GM21390 (cell line): ENCODE measurements at regions not wholly inside any gene's neighbourhood (a gene's known extent, or its start where the extent isn't known, plus 50 kb on each side); places are given as distances from the start of the nearest gene placed in this dataset.

ENCODE experiments used
- ATAC-seq: cut with Tn5 transposase; IDR thresholded peaks from one replicate; pipeline ENCODE4 v1.9.1; 2021; ENCODE audit not compliant: unreplicated experiment

DNA sequence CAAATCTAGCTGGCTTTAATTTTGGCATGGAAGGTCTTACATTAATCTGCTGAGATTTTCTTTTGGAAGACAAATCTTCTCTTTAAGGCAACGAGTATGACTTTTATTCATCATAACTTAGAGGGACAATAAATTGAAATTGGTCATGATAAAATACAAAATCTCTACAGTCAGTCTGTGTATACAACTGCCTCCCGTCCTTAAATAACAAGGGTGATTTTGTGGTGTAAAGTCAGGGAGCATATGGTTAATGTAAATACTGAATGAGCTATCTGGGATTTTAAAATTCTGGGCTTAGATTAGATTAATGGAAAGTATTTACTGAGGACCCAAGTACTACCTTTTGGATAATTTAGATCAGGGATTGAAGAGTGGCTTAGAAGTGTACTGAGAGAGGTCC, 328.4 kb upstream of the HAND2 start:
- no peak for ATAC-seq

DNA sequence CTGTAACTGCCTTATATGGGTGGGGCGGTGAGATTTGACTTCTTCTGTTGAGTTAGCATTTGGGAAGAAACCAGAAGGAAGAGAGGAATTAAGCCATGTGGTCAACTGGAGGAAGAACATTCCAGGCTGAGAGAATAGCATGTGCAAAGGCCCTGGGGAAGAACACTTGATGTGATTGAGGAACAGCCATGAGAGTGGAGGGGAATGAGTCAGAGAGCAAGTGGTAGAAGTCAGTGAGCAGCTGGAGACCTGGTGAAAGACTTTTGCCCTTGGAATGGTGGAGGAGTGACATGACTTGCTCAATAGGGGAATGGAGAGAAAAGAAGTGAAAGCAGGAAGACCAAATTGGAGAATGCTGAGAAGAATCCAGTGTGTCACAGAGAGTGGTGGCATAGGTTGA, 327.8 kb upstream of the HAND2 start:
- ATAC-seq = no peak

DNA sequence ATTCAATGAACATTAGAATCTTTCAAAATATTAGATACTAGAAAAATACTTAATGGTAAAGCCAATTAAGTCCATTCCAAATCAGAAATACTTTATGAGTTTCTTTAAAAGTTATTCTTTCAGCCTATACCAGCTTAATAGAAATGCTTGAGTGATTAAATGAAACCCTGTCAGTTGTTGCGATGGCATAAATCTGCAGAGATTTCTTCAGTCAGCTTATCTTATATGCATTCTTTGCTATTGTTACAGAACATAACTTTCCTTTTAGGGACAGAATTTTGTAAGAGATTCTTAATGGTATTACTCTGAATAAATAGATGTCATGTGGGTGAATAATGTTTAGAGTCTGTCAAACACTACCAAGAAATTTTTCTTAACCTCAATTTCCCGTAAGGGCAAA, 325.0 kb upstream of the HAND2 start:
- no peak for ATAC-seq

DNA sequence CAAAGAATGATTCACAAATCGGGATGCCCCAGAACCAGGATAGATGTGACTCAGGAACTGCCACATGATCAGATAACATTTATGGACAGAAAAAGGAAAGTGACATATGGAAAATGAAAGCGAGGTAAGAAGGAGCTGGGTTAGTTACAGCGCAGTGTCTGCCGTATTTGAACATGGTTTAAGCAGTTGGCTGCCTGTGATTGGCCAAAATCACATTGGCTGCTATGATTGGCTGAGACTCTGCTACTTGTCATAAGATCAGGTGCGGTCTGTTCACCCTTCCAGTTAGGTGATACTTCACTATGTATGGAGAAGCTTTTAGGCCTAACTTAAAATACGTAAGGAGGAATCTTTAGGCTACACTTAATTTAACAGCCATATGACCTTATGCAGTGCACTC, 322.7 kb upstream of the HAND2 start:
- no peak for ATAC-seq

DNA sequence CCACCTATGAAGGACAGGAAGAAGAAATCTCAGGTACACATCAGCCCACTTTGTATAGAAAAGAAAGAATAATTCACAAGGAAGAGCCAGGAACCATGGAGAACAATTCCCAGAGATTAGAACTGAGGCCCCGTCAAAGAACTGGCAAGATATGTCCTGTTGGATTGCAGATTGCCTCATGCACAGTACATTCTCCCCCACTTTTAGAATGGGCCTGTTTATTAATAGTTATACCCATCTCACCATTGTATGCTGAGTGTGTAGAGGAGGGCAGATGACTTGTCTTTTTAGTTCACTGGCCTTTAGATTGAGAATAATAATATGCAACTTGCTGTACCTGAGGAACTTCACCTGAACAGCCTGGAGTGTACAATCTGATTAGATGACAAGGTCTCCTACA, 315.6 kb upstream of the HAND2 start:
- ATAC-seq = no peak

DNA sequence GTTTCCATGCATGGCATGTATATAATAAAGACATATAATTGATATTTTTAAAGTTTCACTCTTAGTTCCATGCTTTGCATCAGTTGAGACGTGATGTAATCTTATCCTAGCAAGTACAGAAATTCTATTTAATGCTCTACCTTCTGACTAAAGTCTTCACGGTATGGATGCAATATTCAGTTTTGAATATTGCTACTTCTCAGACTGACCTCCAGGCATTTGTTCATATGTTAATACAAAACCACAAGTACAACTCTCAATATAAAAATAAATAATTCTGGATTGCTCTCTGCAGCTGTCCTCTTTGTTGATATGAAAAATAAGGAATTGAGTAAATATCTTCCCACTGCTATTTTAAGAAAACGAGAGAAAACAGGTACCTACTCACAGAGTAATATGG, 309.8 kb upstream of the HAND2 start:
- no peak for ATAC-seq

DNA sequence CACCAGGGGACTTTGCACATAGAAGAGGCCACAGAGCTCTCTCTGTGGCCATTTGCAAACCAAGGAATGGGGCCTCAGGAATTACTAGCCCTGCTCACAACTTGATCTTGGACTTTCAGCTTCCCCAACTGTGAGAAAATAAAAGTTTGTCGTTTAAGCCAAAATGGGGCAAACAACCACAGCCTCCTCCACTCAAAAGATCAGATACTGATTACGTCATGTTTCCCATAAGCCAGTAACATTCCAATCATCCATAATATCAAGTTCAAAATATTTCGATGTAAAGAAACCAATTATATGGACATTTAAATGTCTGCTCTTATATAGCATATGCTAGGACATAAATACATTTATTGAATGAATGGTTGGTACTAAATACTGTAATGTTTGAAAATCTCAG, 307.5 kb upstream of the HAND2 start:
- ATAC-seq = no peak

DNA sequence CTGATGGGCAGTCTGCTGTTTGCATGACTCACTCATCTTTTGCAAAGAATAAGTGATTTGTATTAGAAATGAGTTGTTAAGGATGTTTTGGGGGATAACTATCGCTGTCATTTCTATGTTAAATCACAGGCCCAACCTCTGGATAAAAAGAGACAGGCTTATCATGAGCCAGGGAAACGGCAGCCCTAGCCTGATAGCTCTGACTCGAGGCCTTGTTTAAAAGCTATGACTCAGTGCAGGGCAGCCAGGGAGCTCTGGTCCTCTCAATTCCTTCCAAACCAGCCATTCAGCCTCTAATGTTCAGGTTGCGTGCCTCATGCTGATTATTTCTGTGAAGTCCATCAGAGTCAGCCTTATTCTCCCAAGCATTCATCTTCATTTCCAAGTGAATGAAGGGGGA, 305.9 kb upstream of the HAND2 start:
- no peak for ATAC-seq

DNA sequence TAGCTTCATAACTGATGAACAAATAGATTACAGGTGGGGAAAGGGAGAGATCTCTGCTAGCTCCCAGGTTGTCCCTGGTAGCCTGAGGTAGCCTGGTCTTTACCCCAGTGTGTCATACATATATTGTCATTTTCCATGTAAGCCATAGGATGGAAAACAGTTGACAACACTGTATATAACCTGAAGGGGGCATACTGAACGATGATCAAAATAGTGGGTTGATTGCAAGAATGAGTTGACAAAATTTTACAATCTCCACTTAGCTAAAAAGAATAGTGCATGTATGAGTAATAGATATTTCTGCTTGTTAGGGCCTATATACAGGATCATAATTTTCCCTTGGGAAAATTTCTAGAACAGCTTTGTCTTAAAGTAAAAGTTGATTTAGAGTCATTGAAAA, 304.1 kb upstream of the HAND2 start:
- no peak for ATAC-seq

DNA sequence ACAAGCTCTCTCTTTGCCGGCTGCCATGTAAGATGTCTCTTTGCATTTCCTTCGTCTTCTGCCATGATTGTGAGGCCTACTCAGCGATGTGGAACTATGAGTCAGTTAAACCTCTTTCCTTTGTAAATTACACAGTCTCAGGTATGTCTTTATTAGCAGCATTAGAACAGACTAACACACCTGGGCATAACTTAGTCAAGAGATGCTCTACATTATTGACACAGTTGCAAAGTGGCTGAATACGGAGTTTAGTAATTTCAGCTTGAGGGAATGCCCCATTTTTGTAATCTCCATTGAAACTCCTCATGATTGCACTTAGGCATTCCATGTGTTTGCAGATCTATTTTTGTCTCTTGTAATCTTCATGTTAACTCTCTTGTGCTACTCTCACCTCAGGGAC, 299.5 kb upstream of the HAND2 start:
- no peak for ATAC-seq

DNA sequence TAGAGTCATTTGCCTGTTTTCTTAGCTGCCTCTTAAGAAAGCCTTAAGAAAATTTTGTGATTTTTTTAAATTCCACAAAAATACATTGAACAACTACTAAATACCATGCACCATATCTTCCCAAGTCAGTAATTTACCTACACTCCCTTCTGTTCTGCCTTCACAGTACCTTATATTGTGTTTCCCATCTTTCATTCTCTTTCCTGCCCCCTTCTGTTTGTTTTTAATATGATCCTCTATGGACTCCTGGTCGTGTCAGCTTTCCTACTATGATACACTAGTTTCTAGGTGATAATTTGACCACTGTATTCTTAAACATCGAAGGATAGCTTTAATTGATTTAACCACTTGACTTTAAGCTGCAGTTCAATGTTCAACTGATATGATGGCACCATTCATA, 297.7 kb upstream of the HAND2 start:
- no peak for ATAC-seq

DNA sequence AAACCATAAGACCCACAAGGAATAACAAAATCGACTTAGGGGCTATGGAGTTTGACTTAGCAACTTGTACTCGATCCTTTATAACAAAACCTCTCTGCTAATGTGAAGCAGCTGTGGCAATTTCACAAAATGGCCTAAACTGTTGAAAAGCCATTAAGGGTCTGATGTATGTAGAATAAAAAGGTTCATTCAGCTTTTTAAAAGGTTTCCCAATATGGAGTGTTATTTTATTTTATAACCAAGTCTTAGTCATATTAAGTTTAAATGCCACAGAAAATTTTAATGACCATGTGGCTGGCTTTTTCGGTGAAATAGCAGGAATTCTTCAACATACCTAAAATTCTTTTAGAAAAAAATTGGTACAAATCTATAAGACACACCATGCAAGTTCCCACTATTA, 291.8 kb upstream of the HAND2 start:
- ATAC-seq = no peak

DNA sequence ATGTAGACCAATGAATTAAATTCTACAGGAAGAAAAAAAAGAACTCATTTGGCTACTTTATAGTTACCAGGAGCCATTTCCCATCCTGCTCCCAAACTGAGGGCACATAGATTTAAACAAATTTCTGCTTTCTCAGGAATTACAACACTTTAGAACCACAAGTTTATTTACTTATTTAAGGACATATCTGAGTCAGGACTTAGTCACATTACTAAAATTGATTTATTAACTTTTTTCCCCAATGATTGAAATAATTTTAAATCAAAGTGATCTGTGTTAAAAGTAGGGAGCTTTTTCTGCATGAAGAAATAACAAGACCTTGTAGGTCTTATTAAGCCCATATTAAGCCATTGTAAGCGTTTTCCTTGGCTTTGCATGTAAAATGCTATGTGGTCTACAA, 291.0 kb upstream of the HAND2 start:
- ATAC-seq = no peak

DNA sequence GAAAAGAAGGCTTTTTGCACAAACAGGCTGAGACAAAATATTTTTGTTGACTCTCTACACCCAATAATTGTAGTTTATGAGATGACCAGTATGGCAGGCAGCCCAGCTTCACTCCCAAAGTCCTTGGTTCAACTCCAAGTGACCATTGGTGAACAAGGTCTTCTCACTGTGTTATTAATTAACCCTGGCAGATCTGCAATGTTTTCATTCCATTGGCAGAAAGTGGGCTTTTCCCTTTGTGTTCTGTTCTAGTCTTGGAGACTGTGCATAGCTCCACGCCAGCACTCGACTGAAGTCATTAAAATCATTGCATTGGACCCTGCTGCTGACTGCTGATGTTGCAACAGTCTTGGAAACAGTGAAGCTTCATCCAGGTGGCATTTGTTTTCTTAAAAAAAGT, 277.3 kb upstream of the HAND2 start:
- ATAC-seq = no peak

DNA sequence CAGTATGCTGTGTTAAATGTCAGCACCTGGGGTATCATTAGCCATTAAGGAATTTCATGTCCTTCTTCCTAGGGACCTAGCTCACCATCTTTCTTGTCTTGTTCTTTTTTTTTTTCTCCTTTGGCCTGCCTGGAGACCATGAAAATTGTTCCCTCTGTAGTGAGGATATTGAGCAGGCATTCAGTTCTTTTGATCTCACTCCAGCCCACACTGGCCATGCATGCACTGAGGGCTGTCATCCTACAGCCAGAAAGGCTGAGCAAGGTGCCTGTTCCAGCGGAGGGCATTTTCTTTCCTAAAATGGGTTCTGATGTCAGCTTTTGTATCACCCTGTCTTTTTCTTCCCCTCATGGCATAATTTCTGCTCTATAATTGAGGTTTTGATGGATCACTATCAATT, 275.9 kb upstream of the HAND2 start:
- ATAC-seq = no peak

DNA sequence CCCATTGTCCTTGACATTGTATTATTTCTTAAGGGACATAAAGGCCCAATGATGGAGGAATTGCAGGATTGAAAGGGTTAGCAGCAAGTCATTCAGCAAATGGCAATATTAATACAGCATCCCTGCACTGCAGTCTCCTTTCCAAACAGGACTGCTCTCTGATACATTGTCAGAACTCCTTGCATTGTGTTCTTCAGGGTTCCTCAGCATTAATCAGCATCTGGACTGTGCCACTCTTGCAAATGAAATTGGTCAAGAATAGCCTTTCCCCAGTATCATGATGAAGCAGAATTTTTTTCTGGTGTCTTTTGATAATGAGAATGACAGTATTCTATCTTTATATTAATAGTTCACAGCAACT, 272.6 kb upstream of the HAND2 start:
- no peak for ATAC-seq

DNA sequence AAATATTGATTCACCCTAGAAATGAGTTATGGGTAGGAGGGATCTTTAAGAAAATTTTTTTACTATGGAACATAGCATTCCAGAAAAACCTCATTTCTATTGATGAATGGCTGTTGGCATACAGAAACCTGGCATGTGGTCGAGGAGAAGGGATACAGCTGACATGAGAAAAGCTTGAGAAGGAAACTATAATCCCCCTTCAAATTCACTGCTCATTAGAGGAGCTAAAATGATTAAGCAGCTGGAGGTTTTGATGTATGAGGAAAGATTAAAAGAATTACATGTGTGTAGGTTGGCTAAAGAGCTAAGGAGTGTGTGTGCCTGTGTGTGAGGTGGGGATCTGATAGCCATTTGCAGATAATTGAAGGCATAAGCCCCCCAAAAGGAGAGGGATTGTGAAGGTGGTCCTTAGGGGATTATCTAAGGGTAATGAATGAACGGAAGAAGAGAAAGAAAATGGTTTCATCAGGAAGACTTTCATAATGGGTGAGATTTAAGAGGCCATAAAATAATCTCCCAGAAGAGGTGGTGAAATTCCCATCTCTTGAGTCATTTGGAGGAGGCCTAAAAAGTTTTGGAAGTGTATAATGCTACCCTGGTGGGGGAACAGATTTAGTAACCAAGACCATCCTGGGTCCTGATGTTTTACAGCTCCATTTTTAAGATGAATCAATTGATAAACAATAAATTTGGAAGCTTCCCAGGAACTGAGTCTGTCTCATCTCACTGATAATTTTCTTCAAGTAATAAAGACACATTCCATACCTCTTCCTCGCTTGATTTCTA, 272.0 kb upstream of the HAND2 start:
- no peak for ATAC-seq

DNA sequence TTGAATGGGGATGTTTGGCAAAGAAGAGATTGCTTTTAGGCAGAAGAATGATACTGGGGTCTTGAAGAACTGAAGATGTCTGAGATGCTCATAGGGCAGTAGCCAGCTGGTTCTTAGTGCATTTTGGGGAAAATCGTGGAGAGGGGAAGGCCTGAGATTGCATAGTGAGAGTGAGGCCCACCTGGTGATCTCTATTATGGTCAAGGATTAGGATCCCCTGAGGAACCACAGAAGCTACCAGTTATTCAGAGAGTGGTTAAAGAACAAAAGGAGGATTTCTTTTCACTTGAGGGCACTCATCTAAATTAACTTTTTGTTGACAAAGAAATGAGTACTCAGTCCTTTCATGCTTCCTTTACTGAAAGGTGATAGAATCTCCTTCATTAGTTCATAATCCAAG, 271.3 kb upstream of the HAND2 start:
- ATAC-seq = no peak

DNA sequence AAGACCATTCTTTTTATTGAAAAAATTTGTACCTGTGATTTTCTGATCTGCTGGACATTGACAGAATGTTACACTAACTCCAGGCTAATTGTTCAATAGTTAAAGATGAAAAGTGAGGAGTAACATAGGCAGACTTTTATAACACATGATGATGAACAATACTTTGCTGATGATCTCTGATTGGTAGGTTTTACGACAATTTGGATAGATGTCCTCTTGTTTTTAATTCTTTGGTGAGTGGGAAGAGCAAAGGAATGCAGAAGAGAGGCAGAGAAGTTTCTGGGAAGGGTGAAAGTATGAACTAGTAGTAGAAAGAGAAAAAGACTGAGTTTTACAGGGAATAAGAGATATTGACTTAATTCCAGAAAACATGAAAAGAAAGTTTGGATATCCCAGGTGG, 267.3 kb upstream of the HAND2 start:
- no peak for ATAC-seq

DNA sequence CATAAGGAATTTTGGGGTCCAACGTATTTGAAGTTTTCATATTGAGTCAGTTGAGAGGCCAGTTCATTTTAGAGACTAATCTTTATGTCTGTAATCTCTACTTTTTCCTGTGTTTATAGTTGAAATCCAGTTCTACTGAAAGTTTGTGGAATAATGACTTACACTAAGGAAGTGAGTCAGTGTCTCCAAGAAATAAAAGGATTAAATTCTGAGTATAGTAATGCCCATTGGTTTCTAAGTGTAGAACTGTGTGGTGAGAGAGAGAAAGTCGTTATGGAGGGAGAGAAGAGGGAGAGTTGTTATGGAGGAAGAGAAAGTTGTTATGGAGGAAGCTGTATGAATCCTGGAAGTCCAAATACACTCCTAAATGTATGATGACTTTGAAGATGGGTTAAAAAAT, 264.6 kb upstream of the HAND2 start:
- no peak for ATAC-seq

DNA sequence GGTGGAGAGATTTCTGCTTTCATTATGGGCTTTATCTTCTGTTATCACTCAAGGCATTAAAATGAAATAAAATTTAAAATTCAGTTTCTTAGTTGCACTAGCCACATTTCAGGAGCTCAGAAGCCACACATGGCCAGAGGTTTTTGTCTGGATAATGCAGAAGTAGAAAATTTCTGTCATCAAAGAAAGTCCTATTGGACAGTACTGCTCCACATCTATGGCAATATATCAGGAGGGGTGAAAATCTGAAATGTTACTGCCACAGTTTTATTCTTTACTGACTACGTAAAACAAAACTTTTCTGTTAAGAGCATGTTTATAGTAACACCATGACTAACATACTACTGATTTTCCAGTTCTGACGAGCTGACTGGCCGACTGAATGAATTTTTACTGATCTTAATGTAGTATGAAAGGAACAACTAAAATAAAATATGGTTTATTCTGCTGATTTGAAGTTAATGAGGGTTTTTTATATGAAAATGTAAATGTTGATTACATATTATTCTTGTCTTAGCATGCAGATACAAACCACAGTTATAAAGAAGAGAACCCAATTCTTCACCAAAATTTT, 264.0 kb upstream of the HAND2 start:
- no peak for ATAC-seq

DNA sequence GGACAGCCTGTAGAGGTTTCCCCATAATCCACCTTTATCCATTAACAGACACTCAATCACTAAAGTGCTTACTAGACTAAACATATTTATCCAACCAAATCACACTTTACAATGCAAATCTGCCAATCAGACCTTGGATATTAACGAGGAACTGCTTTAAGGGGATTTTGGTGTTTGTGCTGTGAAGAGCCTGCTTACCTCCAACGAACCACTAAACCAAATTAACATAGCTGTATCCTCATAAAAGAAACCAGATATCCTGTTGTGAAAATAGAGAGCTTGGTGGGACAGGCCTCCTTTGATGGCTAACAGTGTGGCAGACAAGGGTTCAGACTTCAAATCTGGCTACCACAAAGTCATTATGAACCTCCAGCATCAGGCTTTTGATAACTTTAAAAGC, 252.6 kb upstream of the HAND2 start:
- no peak for ATAC-seq

DNA sequence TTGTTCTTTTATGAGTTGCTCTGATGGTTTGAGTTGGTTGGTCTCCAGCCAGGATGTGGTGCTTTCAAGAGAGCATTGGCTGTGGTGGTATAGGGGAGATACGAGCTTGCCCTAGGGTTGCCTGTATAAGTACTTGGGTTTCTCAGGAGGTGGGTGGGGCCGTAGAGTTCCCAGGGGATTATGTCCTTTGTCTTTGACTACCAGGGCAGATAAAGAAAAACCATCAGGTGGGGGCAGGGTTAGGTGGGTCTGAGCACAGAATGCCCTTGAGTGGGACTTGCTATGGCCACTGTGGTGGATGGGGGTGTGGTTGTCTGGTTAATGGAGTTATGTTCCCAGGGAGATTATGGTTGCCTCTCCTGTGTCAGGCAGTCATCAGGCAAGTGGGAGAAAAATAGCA, 247.9 kb upstream of the HAND2 start:
- no peak for ATAC-seq
